ENCODE measurements at regions not wholly inside any gene's neighbourhood (a gene's known extent, or its start where the extent isn't known, plus 50 kb on each side); places are given as distances from the start of the nearest gene placed in this dataset.

GRCh38 chr4:156609421-156609820, 362.2 kb downstream of the PDGFC start:
- peak; percentile 32; the same call in 2 of the 3 replicates for ATAC-seq
- DNase-seq (ENCODE audit: low spot score): no peak
- Histone ChIP-seq H4K20me1 (replicated peaks; ENCODE audit: insufficient read depth) (no peaks in the 10 kb centered on the region), H3K36me3 (ENCODE audit: insufficient read depth) (no peaks in the 10 kb centered on the region), H3K9me2 (ENCODE audit: insufficient read depth) (no peaks in the 10 kb centered on the region; the same call in 1 of the 2 replicates), H3K27me3 (ENCODE audit: insufficient read depth) (no peaks in the 10 kb centered on the region), H3K4me2 (no peak overlapping the region), H2AFZ (peak overlapping the region; percentile 48; the same call in 1 of the 2 replicates), H3F3A (replicated peaks; ENCODE audit: low read depth) (no peaks in the 10 kb centered on the region), H3K79me2 (replicated peaks; ENCODE audit: insufficient read depth) (no peaks in the 10 kb centered on the region), H3K4me1 (ENCODE audit: insufficient read depth) (no peaks in the 10 kb centered on the region), H3K4me3 (no peak overlapping the region), H3K27ac (ENCODE audit: low read depth) (no peak overlapping the region)
- H3K27me3 Mint-ChIP-seq (ENCODE audit: insufficient read depth, low read depth, poor library complexity): peaks cover 2% of the 10 kb centered on the region
- no peak overlapping the region for H3K27ac Mint-ChIP-seq
- no peaks in the 10 kb centered on the region for H3K4me1 Mint-ChIP-seq
- no peaks in the 10 kb centered on the region for H3K36me3 Mint-ChIP-seq (ENCODE audit: low read depth)
- H3K9me3 Mint-ChIP-seq: no peaks in the 10 kb centered on the region
- H3K4me3 Mint-ChIP-seq: no peak overlapping the region
- TF ChIP-seq ZNF114 (CRISPR knock-in tag; IDR thresholded peaks at IDR 0.05): no peak
- TF ChIP-seq CTCF (conservative IDR thresholded peaks at IDR 0.05; ENCODE audit: low read depth in 2 of 2): no peak
- no peak for TF ChIP-seq EZH2phosphoT487 (IDR thresholded peaks at IDR 0.05; ENCODE audit: unreplicated experiment)
- TF ChIP-seq REST (IDR thresholded peaks at IDR 0.05; ENCODE audit: unreplicated experiment): no peak
- TF ChIP-seq NANOG (IDR thresholded peaks at IDR 0.05; ENCODE audit: borderline replicate concordance): no peak
- TF ChIP-seq ZNF331 (CRISPR knock-in tag; IDR thresholded peaks at IDR 0.05; ENCODE audit: low read depth): no peak
- no peak for TF ChIP-seq ZNF462 (CRISPR knock-in tag; IDR thresholded peaks at IDR 0.05)

Data from GM23338 (cell line).